ENCODE measurements at regions not wholly inside any gene's neighbourhood (a gene's known extent, or its start where the extent isn't known, plus 50 kb on each side); places are given as distances from the start of the nearest gene placed in this dataset.

- TF ChIP-seq CTCF (IDR thresholded peaks at IDR 0.05) (no peak), POLR2AphosphoS5 (IDR thresholded peaks at IDR 0.05; ENCODE audit: low read depth, low read length) (no peak)
These were observed 104.8 kb upstream of the C1orf174 start for GRCh38 chr1:4004635-4005430.

Measured in Panc1 (cell line).